ENCODE measurements at regions not wholly inside any gene's neighbourhood (a gene's known extent, or its start where the extent isn't known, plus 50 kb on each side); places are given as distances from the start of the nearest gene placed in this dataset.
"Not testable (repeated sequence)": the region's sequence is repeated elsewhere in the genome, so short reads cannot be mapped to it uniquely, and the experiment has no call there.

GRCh38 chr5:50920160-50920559 lies 253.7 kb downstream of the PARP8 start:
- not testable (repeated sequence) for TF ChIP-seq POLR2A, CTCF (IDR thresholded peaks at IDR 0.05)
